ENCODE measurements at regions not wholly inside any gene's neighbourhood (a gene's known extent, or its start where the extent isn't known, plus 50 kb on each side); places are given as distances from the start of the nearest gene placed in this dataset.
"Not testable (repeated sequence)": the region's sequence is repeated elsewhere in the genome, so short reads cannot be mapped to it uniquely, and the experiment has no call there.

DNA sequence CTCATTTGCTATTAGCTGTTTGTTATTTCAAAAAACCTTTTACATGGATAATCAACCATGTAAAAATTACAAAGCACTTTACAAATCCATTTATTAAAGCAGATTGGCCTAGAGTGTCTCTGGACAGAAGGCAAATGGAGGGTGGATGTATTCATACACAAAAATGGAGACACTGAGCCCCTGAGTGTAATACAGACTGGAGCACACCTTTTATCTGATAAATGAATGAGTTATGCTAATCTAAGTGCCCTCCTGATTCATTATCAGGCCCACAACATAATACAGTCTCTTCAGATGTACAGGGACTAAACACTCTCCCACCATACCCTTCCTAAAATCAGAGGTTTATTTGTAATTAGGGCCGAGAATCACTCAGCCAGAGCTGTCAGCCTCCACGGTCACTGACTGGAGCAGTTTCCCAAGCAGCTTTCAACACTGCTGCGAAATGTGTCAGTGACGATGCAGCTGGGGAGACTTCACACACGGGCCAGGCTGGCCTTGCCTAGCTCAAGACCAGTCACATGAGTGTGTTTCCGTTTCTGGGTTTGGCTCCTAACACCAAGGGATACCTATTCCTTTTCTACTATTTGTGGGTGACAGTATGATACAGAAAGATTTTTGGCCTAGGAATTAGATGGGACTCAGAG is 271.8 kb downstream of the ZIC1 start:
- Histone ChIP-seq H3K27ac (ENCODE audit: low read length) (no peak overlapping the region), H3K36me3 (ENCODE audit: control insufficient read depth, low read depth, low read length) (no peaks in the 10 kb centered on the region), H3K4me1 (ENCODE audit: control insufficient read depth, low read depth, low read length) (no peaks in the 10 kb centered on the region), H3K9ac (ENCODE audit: low read length) (no peak overlapping the region), H3K27me3 (ENCODE audit: control insufficient read depth, insufficient read depth, low read length) (no peaks in the 10 kb centered on the region), H3K9me3 (ENCODE audit: control insufficient read depth, low read depth, low read length) (no peaks in the 10 kb centered on the region), H3K4me3 (ENCODE audit: low read length) (no peak overlapping the region)

DNA sequence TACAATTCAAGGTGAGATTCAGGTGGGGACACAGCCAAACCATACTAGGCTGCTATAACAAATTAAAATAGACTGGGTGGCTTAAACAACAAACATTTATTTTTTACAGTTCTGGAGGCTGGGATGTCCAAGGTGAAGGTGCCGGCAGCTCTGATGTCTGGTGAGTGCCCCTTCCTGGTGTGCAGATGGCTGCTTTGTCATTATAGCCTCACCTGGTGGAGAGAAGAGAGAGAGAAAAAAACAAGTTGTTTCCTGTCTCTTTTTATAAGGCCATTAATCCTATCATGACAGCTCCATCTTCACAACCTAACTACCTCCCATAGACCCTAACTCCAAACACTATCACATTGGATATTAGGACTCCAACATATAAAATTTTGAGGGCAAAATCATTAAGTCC is 279.7 kb downstream of the ZIC1 start:
- no peaks in the 10 kb centered on the region for H3K27me3 ChIP-seq (ENCODE audit: control insufficient read depth, insufficient read depth, low read length)
- H3K9me3 ChIP-seq (ENCODE audit: control insufficient read depth, low read depth, low read length): no peaks in the 10 kb centered on the region
- no peak overlapping the region for H3K9ac ChIP-seq (ENCODE audit: low read length)
- H3K27ac ChIP-seq (ENCODE audit: low read length): no peak overlapping the region
- no peaks in the 10 kb centered on the region for H3K4me1 ChIP-seq (ENCODE audit: control insufficient read depth, low read depth, low read length)
- no peaks in the 10 kb centered on the region for H3K36me3 ChIP-seq (ENCODE audit: control insufficient read depth, low read depth, low read length)
- no peak overlapping the region for H3K4me3 ChIP-seq (ENCODE audit: low read length)

DNA sequence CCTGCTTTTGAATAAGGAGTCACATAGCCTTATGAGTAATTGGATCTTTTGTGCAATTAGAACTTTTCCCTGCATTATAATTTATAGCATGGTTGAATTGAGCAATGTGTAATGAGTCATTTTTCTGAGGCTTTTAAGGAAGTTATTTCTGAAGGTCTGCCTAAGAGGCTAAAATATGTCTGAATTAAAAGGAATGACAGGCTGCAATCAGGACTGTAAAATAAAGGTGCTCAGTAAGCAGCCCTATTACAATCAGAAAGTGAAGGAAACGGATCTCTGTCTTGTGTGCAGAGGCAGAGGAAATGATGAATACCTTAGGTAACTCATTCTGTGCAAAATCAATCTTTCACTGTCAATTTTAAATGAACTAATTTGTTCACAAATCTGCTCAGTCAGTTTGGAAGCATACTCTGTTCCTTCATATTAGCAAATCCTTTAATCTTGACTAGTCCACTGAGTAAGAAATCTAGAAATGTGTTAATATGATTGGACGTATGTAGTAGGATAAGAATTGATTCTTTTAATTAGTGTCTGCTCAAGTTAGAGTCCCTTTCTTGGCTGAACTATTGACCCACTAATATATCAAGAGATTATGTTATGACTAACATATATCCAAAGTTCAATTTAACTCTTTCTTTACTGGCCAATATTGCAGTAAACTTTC is 290.1 kb downstream of the ZIC1 start:
- H3K4me1 ChIP-seq (ENCODE audit: control insufficient read depth, low read depth, low read length): no peaks in the 10 kb centered on the region
- no peak overlapping the region for H3K27ac ChIP-seq (ENCODE audit: low read length)
- H3K27me3 ChIP-seq (ENCODE audit: control insufficient read depth, insufficient read depth, low read length): no peaks in the 10 kb centered on the region
- no peaks in the 10 kb centered on the region for H3K36me3 ChIP-seq (ENCODE audit: control insufficient read depth, low read depth, low read length)
- no peak overlapping the region for H3K9ac ChIP-seq (ENCODE audit: low read length)
- no peaks in the 10 kb centered on the region for H3K9me3 ChIP-seq (ENCODE audit: control insufficient read depth, low read depth, low read length)
- H3K4me3 ChIP-seq (ENCODE audit: low read length): no peak overlapping the region

DNA sequence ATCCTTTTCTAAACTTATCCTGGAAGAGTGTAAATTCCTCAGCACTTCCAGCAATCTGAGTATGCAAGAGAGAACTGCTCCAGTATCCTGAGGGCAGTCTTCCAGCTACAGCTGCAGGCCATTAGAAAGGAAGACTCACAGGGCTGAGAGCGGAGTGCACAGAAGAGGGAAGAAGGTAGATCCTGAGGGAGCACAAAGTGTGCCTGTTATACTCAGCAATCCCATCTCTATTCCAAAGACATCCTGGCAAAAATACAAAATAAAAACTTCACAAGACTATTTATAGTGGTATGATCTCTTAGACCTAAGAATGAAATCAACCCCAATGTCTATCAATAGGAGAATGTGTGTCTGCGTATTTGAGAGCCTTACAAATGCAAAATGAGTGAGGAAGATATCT is 292.0 kb downstream of the ZIC1 start:
- H3K27me3 ChIP-seq (ENCODE audit: control insufficient read depth, insufficient read depth, low read length): no peaks in the 10 kb centered on the region
- H3K27ac ChIP-seq (ENCODE audit: low read length): no peak overlapping the region
- no peaks in the 10 kb centered on the region for H3K9me3 ChIP-seq (ENCODE audit: control insufficient read depth, low read depth, low read length)
- H3K4me3 ChIP-seq (ENCODE audit: low read length): no peak overlapping the region
- H3K9ac ChIP-seq (ENCODE audit: low read length): no peak overlapping the region
- H3K36me3 ChIP-seq (ENCODE audit: control insufficient read depth, low read depth, low read length): no peaks in the 10 kb centered on the region
- no peaks in the 10 kb centered on the region for H3K4me1 ChIP-seq (ENCODE audit: control insufficient read depth, low read depth, low read length)

DNA sequence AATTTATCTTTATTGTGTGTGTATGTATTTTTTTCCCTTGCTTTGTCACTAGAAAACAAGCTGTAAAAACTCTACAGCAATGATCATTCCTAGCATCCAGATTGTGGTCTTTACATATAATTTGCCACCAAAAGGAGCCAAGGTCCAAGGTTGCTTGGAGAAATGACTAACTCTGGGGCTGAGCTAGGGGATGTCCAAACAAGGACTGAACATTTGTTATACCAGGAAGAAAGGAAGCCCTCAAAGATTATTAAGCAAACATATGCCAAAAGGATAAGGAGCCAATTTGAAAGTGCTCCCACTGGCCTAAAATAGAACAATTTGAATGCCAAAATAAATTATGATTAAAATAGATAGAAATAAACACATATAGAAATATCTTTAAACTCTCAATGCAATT is 293.3 kb downstream of the ZIC1 start:
- H3K36me3 ChIP-seq (ENCODE audit: control insufficient read depth, low read depth, low read length): no peaks in the 10 kb centered on the region
- no peaks in the 10 kb centered on the region for H3K4me1 ChIP-seq (ENCODE audit: control insufficient read depth, low read depth, low read length)
- no peak overlapping the region for H3K9ac ChIP-seq (ENCODE audit: low read length)
- H3K9me3 ChIP-seq (ENCODE audit: control insufficient read depth, low read depth, low read length): no peaks in the 10 kb centered on the region
- no peak overlapping the region for H3K27ac ChIP-seq (ENCODE audit: low read length)
- H3K27me3 ChIP-seq (ENCODE audit: control insufficient read depth, insufficient read depth, low read length): no peaks in the 10 kb centered on the region
- no peak overlapping the region for H3K4me3 ChIP-seq (ENCODE audit: low read length)

DNA sequence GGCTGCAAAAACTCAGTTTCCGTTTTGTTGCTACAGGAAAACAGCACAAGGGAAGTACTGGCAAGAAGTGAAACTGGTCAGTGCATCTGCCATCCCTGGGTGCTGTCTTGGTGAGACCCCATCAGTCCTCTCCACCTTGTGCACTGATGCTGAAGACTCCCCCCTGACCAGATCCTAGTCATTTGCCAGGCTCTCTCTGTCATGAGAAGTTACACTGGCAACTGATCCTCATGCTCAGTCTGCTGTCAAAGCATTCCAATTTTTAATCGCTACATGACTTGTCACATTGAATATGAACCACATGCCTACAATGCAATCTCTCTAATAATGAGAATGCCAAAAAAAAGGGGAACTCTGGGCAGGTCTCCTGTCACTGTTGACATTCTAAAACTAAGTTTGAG is 296.5 kb downstream of the ZIC1 start:
- Histone ChIP-seq H3K9ac (ENCODE audit: low read length) (no peak overlapping the region), H3K9me3 (ENCODE audit: control insufficient read depth, low read depth, low read length) (no peaks in the 10 kb centered on the region), H3K36me3 (ENCODE audit: control insufficient read depth, low read depth, low read length) (no peaks in the 10 kb centered on the region), H3K4me1 (ENCODE audit: control insufficient read depth, low read depth, low read length) (no peaks in the 10 kb centered on the region), H3K27me3 (ENCODE audit: control insufficient read depth, insufficient read depth, low read length) (no peaks in the 10 kb centered on the region), H3K4me3 (ENCODE audit: low read length) (no peak overlapping the region), H3K27ac (ENCODE audit: low read length) (no peak overlapping the region)

DNA sequence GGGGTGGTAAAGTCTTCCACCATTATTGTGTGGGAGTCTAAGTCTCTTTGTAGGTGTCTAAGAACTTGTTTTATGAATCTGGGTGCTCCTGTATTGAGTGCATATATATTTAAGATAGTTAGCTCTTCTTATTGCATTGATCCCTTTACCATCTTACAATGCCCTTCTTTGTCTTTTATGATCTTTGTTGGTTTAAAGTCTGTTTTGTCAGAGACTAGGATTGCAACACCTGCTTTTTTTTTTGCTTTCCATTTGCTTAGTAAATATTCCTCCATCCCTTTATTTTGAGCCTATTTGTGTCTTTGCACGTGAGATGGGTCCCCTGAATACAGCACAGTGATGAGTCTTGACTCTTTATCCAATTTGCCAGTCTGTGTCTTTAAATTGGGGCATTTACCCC is 301.6 kb downstream of the ZIC1 start:
- not testable (repeated sequence) for H3K9ac ChIP-seq (ENCODE audit: low read length); H3K4me3 ChIP-seq (ENCODE audit: low read length); H3K27ac ChIP-seq (ENCODE audit: low read length); H3K9me3 ChIP-seq (ENCODE audit: control insufficient read depth, low read depth, low read length); H3K36me3 ChIP-seq (ENCODE audit: control insufficient read depth, low read depth, low read length); H3K27me3 ChIP-seq (ENCODE audit: control insufficient read depth, insufficient read depth, low read length); H3K4me1 ChIP-seq (ENCODE audit: control insufficient read depth, low read depth, low read length)

DNA sequence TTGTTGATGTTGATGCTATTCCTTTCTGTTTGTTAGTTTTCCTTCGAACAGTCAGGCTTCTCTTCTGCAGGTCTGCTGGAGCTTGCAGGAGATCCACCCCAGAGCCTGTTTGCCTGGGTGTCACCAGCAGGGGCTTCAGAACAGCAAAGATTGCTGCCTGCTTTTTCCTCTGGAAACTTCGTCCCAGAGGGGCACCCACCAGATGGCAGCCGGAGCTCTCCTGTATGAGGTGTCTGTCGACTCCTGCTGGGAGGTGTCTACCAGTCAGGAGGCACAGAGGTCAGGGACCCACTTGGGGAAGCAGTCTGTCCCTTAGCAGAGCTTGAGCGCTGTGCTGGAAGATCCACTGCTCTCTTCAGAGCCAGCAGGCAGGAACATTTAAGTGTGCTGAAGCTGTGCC is 303.2 kb downstream of the ZIC1 start:
- no peaks in the 10 kb centered on the region for H3K27me3 ChIP-seq (ENCODE audit: control insufficient read depth, insufficient read depth, low read length)
- no peak overlapping the region for H3K4me3 ChIP-seq (ENCODE audit: low read length)
- no peak overlapping the region for H3K27ac ChIP-seq (ENCODE audit: low read length)
- H3K9me3 ChIP-seq (ENCODE audit: control insufficient read depth, low read depth, low read length): no peaks in the 10 kb centered on the region
- no peak overlapping the region for H3K9ac ChIP-seq (ENCODE audit: low read length)
- H3K36me3 ChIP-seq (ENCODE audit: control insufficient read depth, low read depth, low read length): no peaks in the 10 kb centered on the region
- no peaks in the 10 kb centered on the region for H3K4me1 ChIP-seq (ENCODE audit: control insufficient read depth, low read depth, low read length)

DNA sequence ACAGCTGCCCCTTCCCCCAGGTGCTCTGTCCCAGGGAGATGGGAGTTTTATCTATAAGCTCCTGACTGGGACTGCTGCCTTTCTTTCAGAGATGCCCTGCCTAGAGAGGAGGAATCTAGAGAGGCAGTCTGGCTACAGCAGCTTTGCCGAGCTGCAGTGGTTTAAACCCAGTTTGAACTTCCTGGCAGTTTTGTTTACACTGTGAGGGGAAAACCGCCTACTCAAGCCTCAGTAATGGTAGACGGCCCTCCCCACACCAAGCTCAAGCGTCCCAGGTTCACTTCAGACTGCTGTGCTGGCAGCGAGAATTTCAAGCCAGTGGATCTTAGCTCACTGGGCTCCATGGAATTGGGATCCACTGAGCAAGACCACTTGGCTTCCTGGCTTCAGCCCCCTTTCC is 303.6 kb downstream of the ZIC1 start:
- H3K27me3 ChIP-seq (ENCODE audit: control insufficient read depth, insufficient read depth, low read length); H3K27ac ChIP-seq (ENCODE audit: low read length); H3K9me3 ChIP-seq (ENCODE audit: control insufficient read depth, low read depth, low read length); H3K9ac ChIP-seq (ENCODE audit: low read length); H3K4me1 ChIP-seq (ENCODE audit: control insufficient read depth, low read depth, low read length); H3K36me3 ChIP-seq (ENCODE audit: control insufficient read depth, low read depth, low read length); H3K4me3 ChIP-seq (ENCODE audit: low read length): not testable (repeated sequence)

DNA sequence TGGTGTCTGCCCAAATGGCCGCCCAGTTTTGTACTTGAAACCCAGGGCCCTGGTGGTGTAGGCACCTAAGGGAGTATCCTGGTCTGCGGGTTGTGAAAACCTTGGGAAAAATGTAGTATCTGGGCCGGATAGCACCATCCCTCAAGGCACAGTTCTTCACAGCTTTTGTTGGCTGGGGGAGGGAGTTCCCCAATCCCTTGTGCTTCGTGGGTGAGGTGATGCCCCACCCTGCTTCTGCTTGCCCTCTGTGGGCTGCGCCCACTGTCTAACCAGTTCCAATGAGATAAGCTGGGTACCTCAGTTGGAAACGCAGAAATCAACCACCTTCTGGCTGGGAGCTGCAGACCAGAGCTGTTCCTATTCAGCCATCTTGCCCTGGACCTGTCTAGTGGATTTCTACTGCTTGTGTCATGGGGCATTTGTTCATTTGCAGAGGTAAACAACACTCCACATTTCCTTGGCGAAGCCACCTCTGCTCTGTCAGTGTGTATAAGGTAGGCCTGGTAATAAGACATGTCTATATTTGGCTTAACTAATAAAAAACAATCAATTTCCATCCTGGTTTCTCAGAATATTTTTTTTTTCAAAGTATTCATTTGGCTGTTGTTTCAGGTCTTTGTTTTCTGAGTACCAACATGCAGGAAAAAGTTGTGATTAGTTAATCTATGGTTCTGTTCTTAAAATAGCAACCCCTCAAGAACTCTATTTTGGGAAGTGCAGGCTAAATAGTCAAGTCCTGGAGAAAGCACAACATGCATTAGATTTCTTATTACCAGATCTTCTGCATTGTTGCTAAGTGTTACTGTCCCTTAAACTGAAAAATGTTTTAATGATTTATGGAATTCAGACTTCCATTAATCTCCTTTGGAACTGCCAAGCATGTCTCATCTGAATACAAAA is 304.3 kb downstream of the ZIC1 start:
- no peaks in the 10 kb centered on the region for H3K4me1 ChIP-seq (ENCODE audit: control insufficient read depth, low read depth, low read length)
- no peak overlapping the region for H3K27ac ChIP-seq (ENCODE audit: low read length)
- H3K36me3 ChIP-seq (ENCODE audit: control insufficient read depth, low read depth, low read length): no peaks in the 10 kb centered on the region
- H3K4me3 ChIP-seq (ENCODE audit: low read length): no peak overlapping the region
- no peak overlapping the region for H3K9ac ChIP-seq (ENCODE audit: low read length)
- H3K27me3 ChIP-seq (ENCODE audit: control insufficient read depth, insufficient read depth, low read length): no peaks in the 10 kb centered on the region
- no peaks in the 10 kb centered on the region for H3K9me3 ChIP-seq (ENCODE audit: control insufficient read depth, low read depth, low read length)

DNA sequence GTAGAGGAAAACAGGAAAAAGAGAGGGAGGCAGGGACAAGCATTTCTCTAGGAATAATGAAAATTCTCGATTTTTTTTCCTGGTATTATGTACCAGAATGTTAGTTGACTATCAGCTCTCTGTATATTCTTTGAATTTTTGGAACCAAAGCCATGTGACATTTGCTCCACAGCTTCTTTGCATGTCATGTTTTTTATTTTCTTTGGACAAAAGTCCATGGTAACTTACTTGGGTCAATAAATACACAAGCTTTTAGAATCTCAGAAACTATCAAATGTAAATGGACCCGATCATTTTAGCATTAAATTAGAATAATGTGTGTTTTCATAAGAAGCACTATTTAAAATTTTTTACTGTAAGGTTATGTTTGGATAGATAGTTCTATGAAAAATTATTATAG is 320.5 kb downstream of the ZIC1 start:
- Histone ChIP-seq H3K9ac (ENCODE audit: low read length) (no peak overlapping the region), H3K36me3 (ENCODE audit: control insufficient read depth, low read depth, low read length) (no peaks in the 10 kb centered on the region), H3K4me1 (ENCODE audit: control insufficient read depth, low read depth, low read length) (peaks cover 26% of the 10 kb centered on the region)

More for the DNA sequence above, 320.5 kb downstream of the ZIC1 start:
- Histone ChIP-seq H3K4me3 (ENCODE audit: low read length) (no peak overlapping the region), H3K27me3 (ENCODE audit: control insufficient read depth, insufficient read depth, low read length) (no peaks in the 10 kb centered on the region), H3K27ac (ENCODE audit: low read length) (no peak overlapping the region), H3K9me3 (ENCODE audit: control insufficient read depth, low read depth, low read length) (no peaks in the 10 kb centered on the region)

Data from iPS-18a (cell line).